22Rv1 (cell line): ENCODE measurements at regions not wholly inside any gene's neighbourhood (a gene's known extent, or its start where the extent isn't known, plus 50 kb on each side); places are given as distances from the start of the nearest gene placed in this dataset.

Experiments used
- H3K27ac ChIP-seq: fragments of 450-650 bp; 2 replicates; pipeline ENCODE4 v1.5.1; 2017
- ZFX ChIP-seq: fragments of 450-650 bp; IDR thresholded peaks from 2 replicates; pipeline ENCODE4 v1.6.1; 2017; ENCODE audit warnings: antibody characterized with exemption, borderline replicate concordance
- TF ChIP-seq, protein P1 (sequence below): fragments of 450-650 bp; IDR thresholded peaks from 2 replicates; pipeline ENCODE4 v1.5.1; 2017; ENCODE audit warnings: mild to moderate bottlenecking

DNA sequence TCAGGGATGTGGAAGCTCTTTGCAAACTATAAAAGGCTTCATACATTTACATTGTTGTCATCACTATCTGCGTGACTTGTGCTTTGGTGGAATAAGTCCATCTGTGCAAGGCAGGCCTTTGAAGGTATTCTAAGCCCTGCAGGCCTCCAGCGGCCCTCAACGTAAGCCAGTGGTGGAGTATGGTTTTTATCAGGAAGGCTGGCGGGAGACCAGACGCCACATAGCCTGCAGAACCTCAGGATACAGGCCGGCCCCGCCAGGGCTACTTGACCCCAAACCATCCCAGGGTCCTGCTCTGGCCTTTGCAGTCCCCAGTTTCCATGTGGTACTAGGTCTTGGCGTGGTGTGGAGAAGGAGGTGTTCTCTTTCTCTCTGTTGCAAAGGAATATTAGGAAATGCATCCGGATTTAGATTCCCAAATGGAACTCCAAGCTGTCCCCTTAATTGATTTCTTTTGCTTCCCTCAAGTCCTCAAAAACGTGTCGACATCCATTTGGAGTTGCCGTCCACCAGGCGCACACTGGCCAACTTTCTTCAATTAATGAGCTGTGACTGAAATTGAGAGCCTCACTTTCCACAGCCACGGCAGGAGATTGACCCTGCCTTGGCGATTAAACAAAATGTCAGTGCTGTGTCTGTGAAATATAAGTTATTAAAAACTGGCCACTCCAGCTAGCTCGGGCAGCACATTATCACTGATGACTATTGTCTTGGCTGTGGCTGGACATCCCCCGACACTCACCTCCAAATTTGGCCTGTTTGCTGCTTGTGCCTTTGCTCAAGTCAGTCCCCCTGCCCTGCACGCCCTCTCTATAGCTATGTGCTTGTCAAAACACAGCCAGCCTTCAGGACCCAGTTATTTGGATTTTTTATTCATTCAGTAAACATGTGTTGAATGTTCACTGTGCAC, 239.8 kb upstream of the TLE3 start:
- H3K27ac ChIP-seq: no peak overlapping the region
- TF ChIP-seq, protein P1, sequence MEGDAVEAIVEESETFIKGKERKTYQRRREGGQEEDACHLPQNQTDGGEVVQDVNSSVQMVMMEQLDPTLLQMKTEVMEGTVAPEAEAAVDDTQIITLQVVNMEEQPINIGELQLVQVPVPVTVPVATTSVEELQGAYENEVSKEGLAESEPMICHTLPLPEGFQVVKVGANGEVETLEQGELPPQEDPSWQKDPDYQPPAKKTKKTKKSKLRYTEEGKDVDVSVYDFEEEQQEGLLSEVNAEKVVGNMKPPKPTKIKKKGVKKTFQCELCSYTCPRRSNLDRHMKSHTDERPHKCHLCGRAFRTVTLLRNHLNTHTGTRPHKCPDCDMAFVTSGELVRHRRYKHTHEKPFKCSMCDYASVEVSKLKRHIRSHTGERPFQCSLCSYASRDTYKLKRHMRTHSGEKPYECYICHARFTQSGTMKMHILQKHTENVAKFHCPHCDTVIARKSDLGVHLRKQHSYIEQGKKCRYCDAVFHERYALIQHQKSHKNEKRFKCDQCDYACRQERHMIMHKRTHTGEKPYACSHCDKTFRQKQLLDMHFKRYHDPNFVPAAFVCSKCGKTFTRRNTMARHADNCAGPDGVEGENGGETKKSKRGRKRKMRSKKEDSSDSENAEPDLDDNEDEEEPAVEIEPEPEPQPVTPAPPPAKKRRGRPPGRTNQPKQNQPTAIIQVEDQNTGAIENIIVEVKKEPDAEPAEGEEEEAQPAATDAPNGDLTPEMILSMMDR: no peak
- TF ChIP-seq ZFX: no peak

DNA sequence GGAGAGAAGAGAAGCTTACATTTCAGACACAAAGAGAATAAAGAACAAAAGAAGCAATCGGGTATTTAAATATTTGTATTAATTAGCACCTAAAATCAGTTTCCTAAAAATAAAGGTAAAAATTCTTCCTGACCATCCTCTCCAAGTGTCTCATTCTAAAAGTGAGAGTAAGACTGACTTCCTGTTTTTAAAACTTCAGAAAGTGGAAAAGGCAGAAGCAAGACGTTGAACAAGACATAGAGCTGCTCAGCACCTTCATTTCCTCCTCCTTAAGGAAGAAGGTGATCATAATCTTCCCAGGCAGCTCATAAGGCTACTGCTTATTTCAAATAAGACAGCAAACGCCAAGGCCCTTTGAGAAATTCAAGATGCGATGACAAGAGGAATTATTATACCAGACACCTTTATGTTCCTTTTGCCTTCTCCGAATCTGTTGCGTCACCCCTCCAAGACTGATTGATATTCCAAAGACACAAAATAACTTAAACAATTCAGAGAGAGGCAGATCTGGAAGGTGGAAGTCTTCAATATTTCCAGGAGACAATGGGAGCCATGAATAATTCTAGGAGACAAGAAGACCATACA, 238.8 kb upstream of the TLE3 start:
- no peak for TF ChIP-seq ZFX
- TF ChIP-seq, protein P1: no peak
- H3K27ac ChIP-seq: no peak overlapping the region

- no peak overlapping the region for H3K27ac ChIP-seq
- TF ChIP-seq, protein P1: no peak
- TF ChIP-seq ZFX: no peak
Observed at GRCh38 chr15:70334286-70334685, 236.6 kb upstream of the TLE3 start.

GRCh38 chr15:70329179-70329578, 231.5 kb upstream of the TLE3 start:
- no peak overlapping the region for H3K27ac ChIP-seq
- TF ChIP-seq, protein P1: no peak
- no peak for TF ChIP-seq ZFX

GRCh38 chr15:70328679-70329115, 231.0 kb upstream of the TLE3 start:
- TF ChIP-seq, protein P1: no peak
- TF ChIP-seq ZFX: no peak
- no peak overlapping the region for H3K27ac ChIP-seq

DNA sequence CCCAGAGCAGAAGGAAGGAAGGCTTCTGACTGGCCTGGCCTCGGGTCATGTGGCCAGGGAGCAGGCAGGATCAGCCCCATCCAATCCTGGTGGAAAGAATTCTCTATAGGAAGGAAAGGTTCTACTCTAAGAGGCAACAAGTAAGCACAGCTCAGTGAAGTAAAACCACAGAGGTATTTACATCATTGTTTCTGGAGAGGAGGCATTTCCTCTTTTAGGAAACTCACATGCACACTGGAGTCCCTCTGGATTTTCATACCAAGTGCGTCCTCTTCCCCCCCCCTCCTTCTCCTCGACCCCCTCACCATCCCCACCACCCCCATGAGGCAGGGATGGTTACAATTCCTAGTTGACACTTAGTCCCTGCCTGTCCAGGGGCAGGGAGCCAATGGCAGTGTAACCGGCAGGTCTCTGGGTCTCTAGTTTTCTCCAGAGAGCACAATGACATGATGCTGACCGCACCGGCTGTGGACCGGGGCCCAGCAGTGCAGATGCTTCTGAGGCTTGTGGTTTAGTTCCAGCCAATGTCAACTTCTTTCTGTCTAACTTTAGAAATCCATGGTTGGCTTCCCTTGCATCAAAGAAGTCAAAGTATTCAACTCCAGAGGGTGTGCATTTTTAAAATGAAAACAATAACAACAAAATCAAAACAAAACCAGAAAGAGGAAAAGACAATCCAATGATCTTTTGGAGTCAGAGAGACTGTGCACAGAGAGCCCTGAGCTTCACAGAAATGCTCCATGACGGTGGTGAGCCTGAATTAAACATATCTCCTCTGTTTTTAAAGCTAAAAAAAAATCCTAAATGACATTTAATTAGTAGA, 230.3 kb upstream of the TLE3 start:
- H3K27ac ChIP-seq: no peak overlapping the region

More for the DNA sequence above, 230.3 kb upstream of the TLE3 start:
- no peak for TF ChIP-seq ZFX
- TF ChIP-seq, protein P1: no peak
